ENCODE measurements at regions not wholly inside any gene's neighbourhood (a gene's known extent, or its start where the extent isn't known, plus 50 kb on each side); places are given as distances from the start of the nearest gene placed in this dataset.

DNA sequence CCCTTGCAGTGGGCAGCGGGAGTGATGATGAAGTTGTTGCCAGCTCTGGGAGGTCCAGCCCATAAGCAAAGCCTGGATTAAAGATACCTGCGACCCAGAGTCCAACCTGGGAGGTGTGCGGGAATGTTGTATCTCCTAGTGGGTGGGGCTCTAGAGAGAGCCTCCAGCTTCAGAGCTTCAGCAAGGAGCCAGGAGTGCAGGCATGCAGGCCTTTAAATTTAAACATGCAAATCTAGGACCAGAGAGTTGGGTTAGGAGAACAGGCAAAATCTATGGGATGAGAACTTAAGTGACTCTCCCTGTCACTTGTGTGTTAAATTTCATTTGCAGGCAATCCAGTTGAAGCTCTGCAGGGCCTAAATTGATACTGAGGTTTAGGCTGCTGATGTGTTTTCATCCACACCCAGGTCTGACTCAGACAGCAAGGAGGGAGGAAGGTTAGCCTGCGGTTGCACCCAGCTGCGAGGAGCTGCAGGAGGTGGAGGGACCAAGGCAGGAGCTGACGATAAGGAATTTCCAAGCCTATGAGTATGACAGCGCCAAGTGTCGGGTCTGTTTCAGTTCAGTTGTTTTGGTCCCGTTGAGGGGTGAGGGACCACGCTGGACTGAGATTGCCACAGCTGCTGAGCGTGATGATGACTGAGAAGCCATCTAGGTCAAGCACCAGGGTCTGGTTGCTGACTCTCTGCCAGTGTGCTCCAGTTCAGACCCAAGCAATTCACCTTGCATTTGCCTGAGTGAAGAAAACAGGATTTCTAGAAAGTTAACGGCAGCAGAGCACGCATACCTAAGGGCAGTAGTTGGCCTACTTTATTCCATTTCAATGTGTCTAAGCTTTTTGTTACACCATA is 243.0 kb downstream of the ICE1 start:
- no peak overlapping the region for H3K9ac ChIP-seq (ENCODE audit: low read length in 3 of 3)
- peaks cover 0 to 4% (median 0%) of the 10 kb centered on the region in 3 donors for H3K4me1 ChIP-seq (ENCODE audit: control insufficient read depth in 2 of 3, insufficient read depth in 2 of 3, low read depth in 1 of 3, low read length in 3 of 3)
- DNase-seq (no peak), FAIRE-seq (no peak)
- TF ChIP-seq, protein P1, sequence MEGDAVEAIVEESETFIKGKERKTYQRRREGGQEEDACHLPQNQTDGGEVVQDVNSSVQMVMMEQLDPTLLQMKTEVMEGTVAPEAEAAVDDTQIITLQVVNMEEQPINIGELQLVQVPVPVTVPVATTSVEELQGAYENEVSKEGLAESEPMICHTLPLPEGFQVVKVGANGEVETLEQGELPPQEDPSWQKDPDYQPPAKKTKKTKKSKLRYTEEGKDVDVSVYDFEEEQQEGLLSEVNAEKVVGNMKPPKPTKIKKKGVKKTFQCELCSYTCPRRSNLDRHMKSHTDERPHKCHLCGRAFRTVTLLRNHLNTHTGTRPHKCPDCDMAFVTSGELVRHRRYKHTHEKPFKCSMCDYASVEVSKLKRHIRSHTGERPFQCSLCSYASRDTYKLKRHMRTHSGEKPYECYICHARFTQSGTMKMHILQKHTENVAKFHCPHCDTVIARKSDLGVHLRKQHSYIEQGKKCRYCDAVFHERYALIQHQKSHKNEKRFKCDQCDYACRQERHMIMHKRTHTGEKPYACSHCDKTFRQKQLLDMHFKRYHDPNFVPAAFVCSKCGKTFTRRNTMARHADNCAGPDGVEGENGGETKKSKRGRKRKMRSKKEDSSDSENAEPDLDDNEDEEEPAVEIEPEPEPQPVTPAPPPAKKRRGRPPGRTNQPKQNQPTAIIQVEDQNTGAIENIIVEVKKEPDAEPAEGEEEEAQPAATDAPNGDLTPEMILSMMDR (IDR thresholded peaks at IDR 0.05; ENCODE audit: borderline replicate concordance, extremely low read depth, insufficient read depth), result no peak
- no peaks in the 10 kb centered on the region for H3K36me3 ChIP-seq (ENCODE audit: control insufficient read depth in 2 of 3, insufficient read depth in 3 of 3, low read length in 3 of 3)
- no peaks in the 10 kb centered on the region for H3K27me3 ChIP-seq (ENCODE audit: control insufficient read depth, insufficient read depth, low read length)
- no peaks in the 10 kb centered on the region for H3K9me3 ChIP-seq (ENCODE audit: control insufficient read depth in 2 of 3, insufficient read depth in 1 of 3, low read length in 3 of 3)
- H3K27ac ChIP-seq (ENCODE audit: low read depth in 2 of 2, low read length in 2 of 2), result no peak overlapping the region
- intact Hi-C loops (cut with DNase I), result no loop called here
- no peak overlapping the region for H3K4me3 ChIP-seq (ENCODE audit: low read length in 3 of 3)

- Histone ChIP-seq H3K36me3 (ENCODE audit: control insufficient read depth in 2 of 3, insufficient read depth in 3 of 3, low read length in 3 of 3) (no peaks in the 10 kb centered on the region), H3K4me3 (ENCODE audit: low read length in 3 of 3) (no peak overlapping the region), H3K4me1 (ENCODE audit: control insufficient read depth in 2 of 3, insufficient read depth in 2 of 3, low read depth in 1 of 3, low read length in 3 of 3) (no peaks in the 10 kb centered on the region), H3K27ac (ENCODE audit: low read depth in 2 of 2, low read length in 2 of 2) (no peak overlapping the region), H3K9me3 (ENCODE audit: control insufficient read depth in 2 of 3, insufficient read depth in 1 of 3, low read length in 3 of 3) (no peaks in the 10 kb centered on the region), H3K27me3 (ENCODE audit: control insufficient read depth, insufficient read depth, low read length) (no peaks in the 10 kb centered on the region), H3K9ac (ENCODE audit: low read length in 3 of 3) (no peak overlapping the region)
- TF ChIP-seq, protein P1 (IDR thresholded peaks at IDR 0.05; ENCODE audit: borderline replicate concordance, extremely low read depth, insufficient read depth), result no peak
- no peak for DNase-seq
- FAIRE-seq, result no peak
- intact Hi-C loops (cut with DNase I), result no loop called here
These were observed 236.5 kb downstream of the ICE1 start for GRCh38 chr5:5658889-5659465.

- Histone ChIP-seq H3K9ac (ENCODE audit: low read length in 3 of 3) (no peak overlapping the region), H3K9me3 (ENCODE audit: control insufficient read depth in 2 of 3, insufficient read depth in 1 of 3, low read length in 3 of 3) (no peaks in the 10 kb centered on the region), H3K27me3 (ENCODE audit: control insufficient read depth, insufficient read depth, low read length) (no peaks in the 10 kb centered on the region), H3K4me3 (ENCODE audit: low read length in 3 of 3) (no peak overlapping the region), H3K4me1 (ENCODE audit: control insufficient read depth in 2 of 3, insufficient read depth in 2 of 3, low read depth in 1 of 3, low read length in 3 of 3) (no peaks in the 10 kb centered on the region), H3K27ac (ENCODE audit: low read depth in 2 of 2, low read length in 2 of 2) (no peak overlapping the region), H3K36me3 (ENCODE audit: control insufficient read depth in 2 of 3, insufficient read depth in 3 of 3, low read length in 3 of 3) (no peaks in the 10 kb centered on the region)
- intact Hi-C loops (cut with DNase I), result no loop called here
- TF ChIP-seq, protein P1 (IDR thresholded peaks at IDR 0.05; ENCODE audit: borderline replicate concordance, extremely low read depth, insufficient read depth), result no peak
- no peak for DNase-seq
- no peak for FAIRE-seq
These were observed 235.7 kb downstream of the ICE1 start for GRCh38 chr5:5658226-5658625.
